NT2/D1 (cell line): ENCODE measurements at regions not wholly inside any gene's neighbourhood (a gene's known extent, or its start where the extent isn't known, plus 50 kb on each side); places are given as distances from the start of the nearest gene placed in this dataset.

Experiments used
- DNase-seq: peaks from one replicate; pipeline ENCODE4 v3.0.0-alpha.2; 2011; ENCODE audit warnings: low read depth, low spot score
- H3K27me3 ChIP-seq: 2 replicates; pipeline ENCODE4 v1.6.0; 2011; ENCODE audit warnings: mild to moderate bottlenecking; ENCODE audit not compliant: insufficient read length, insufficient read depth
- H3K36me3 ChIP-seq: 2 replicates; pipeline ENCODE4 v1.6.1; 2011; ENCODE audit warnings: mild to moderate bottlenecking, low read length, mixed read lengths; ENCODE audit not compliant: insufficient read depth, insufficient read length
- H3K4me1 ChIP-seq: 2 replicates; pipeline ENCODE4 v1.5.1; 2011; ENCODE audit not compliant: insufficient read depth, insufficient read length
- H3K4me3 ChIP-seq: 2 replicates; pipeline ENCODE4 v1.5.1; 2011; ENCODE audit warnings: low read depth; ENCODE audit not compliant: insufficient read length
- H3K9ac ChIP-seq: 2 replicates; pipeline ENCODE4 v1.6.0; 2011; ENCODE audit warnings: low read depth; ENCODE audit not compliant: insufficient read length
- H3K9me3 ChIP-seq: 2 replicates; pipeline ENCODE4 v1.5.1; 2011; ENCODE audit warnings: mild to moderate bottlenecking, low read length; ENCODE audit not compliant: insufficient read depth
- SUZ12 ChIP-seq: IDR thresholded peaks from 2 replicates; pipeline ENCODE4 v1.6.1; 2011; ENCODE audit not compliant: insufficient read length, insufficient read depth; ENCODE audit errors: extremely low read depth
- YY1 ChIP-seq: IDR thresholded peaks from 2 replicates; pipeline ENCODE4 v1.6.1; 2011; ENCODE audit not compliant: insufficient read length, insufficient read depth
- ZNF274 ChIP-seq: IDR thresholded peaks from 2 replicates; pipeline ENCODE4 v1.6.1; 2011; ENCODE audit warnings: mild to moderate bottlenecking, low read depth, low read length

- TF ChIP-seq SUZ12 = no peak
- TF ChIP-seq ZNF274 = no peak
- TF ChIP-seq YY1 = no peak
- H3K27me3 ChIP-seq = peaks cover 4% of the 10 kb centered on the region
- H3K9ac ChIP-seq = no peak overlapping the region
These were observed 91.8 kb downstream of the SIK1 start for GRCh38 chr21:43335119-43335518.

GRCh38 chr21:43334214-43334958 lies 92.5 kb downstream of the SIK1 start:
- no peak for TF ChIP-seq SUZ12
- no peak for TF ChIP-seq ZNF274
- TF ChIP-seq YY1 = no peak
- DNase-seq = no peak
- Histone ChIP-seq H3K27me3 (peaks cover 4% of the 10 kb centered on the region), H3K9me3 (no peaks in the 10 kb centered on the region), H3K36me3 (no peaks in the 10 kb centered on the region), H3K4me1 (peaks cover 27% of the 10 kb centered on the region), H3K9ac (peak overlapping the region; percentile 78), H3K4me3 (no peak overlapping the region)

More at GRCh38 chr21:43335119-43335518, 91.8 kb downstream of the SIK1 start:
- Histone ChIP-seq H3K4me3 (no peak overlapping the region), H3K36me3 (no peaks in the 10 kb centered on the region), H3K4me1 (peaks cover 34% of the 10 kb centered on the region), H3K9me3 (no peaks in the 10 kb centered on the region)
- no peak for DNase-seq

GRCh38 chr21:43333298-43334062 lies 93.5 kb downstream of the SIK1 start:
- Histone ChIP-seq H3K9me3 (peaks cover 7% of the 10 kb centered on the region; the same call in 1 of the 2 replicates), H3K36me3 (no peaks in the 10 kb centered on the region), H3K4me3 (peak overlapping the region; percentile 31), H3K4me1 (peaks cover 25% of the 10 kb centered on the region), H3K9ac (peak overlapping the region; percentile 78), H3K27me3 (peaks cover 4% of the 10 kb centered on the region)
- DNase-seq = peak; percentile 68
- no peak for TF ChIP-seq YY1
- TF ChIP-seq ZNF274 = no peak
- TF ChIP-seq SUZ12 = no peak

- Histone ChIP-seq H3K9me3 (peaks cover 7% of the 10 kb centered on the region; the same call in 1 of the 2 replicates), H3K4me1 (peaks cover 29% of the 10 kb centered on the region), H3K27me3 (peaks cover 4% of the 10 kb centered on the region), H3K36me3 (no peaks in the 10 kb centered on the region), H3K4me3 (peak overlapping the region; percentile 31), H3K9ac (peak overlapping the region; percentile 78)
- TF ChIP-seq ZNF274 = no peak
- no peak for TF ChIP-seq YY1
- TF ChIP-seq SUZ12 = no peak
- no peak for DNase-seq
These were observed 94.1 kb downstream of the SIK1 start for GRCh38 chr21:43332861-43333297.

GRCh38 chr21:43331962-43332828 lies 94.7 kb downstream of the SIK1 start:
- Histone ChIP-seq H3K4me3 (no peak overlapping the region), H3K4me1 (peaks cover 29% of the 10 kb centered on the region), H3K9me3 (peaks cover 7% of the 10 kb centered on the region; the same call in 1 of the 2 replicates), H3K36me3 (no peaks in the 10 kb centered on the region), H3K9ac (peak overlapping the region; percentile 14), H3K27me3 (peaks cover 4% of the 10 kb centered on the region)
- TF ChIP-seq ZNF274 = no peak
- TF ChIP-seq SUZ12 = no peak
- no peak for TF ChIP-seq YY1
- no peak for DNase-seq

- TF ChIP-seq YY1 (no peak), SUZ12 (no peak), ZNF274 (no peak)
- Histone ChIP-seq H3K27me3 (peaks cover 4% of the 10 kb centered on the region), H3K36me3 (no peaks in the 10 kb centered on the region), H3K4me3 (no peak overlapping the region), H3K4me1 (peaks cover 33% of the 10 kb centered on the region), H3K9ac (no peak overlapping the region), H3K9me3 (peaks cover 7% of the 10 kb centered on the region; the same call in 1 of the 2 replicates)
- no peak for DNase-seq
These were observed 95.6 kb downstream of the SIK1 start for GRCh38 chr21:43331111-43331961.
